ENCODE measurements at regions not wholly inside any gene's neighbourhood (a gene's known extent, or its start where the extent isn't known, plus 50 kb on each side); places are given as distances from the start of the nearest gene placed in this dataset.
"Not testable (repeated sequence)": the region's sequence is repeated elsewhere in the genome, so short reads cannot be mapped to it uniquely, and the experiment has no call there.

DNA sequence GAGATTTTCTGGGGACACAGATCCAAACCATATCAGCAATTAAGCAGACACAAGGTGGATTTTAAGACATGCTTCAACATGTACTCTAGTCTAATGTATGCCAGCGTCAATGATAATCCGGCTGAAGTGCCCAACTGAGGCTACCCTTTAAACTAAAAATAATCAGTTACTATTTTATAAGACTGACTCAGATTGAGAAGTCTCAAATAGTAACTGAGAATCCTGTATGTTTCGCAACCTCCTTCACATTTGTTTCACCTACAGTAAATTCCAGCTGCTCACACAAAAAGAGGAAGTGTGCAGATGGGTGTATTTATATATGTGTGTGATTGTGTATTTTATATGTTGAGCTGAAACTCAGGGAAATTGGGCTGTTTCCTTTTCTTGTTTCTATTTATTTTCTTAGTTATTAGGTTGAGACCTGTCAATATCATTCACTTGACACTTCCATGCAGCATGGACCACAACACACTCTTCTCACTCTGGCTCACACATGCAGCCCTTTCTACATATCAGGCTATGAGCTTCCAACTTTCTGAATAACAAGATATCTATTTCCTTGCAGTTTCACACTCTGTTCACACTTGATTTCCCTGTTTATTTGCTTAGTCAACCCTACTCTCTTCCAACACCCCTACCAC, 1224.9 kb upstream of the TMEM132C start:
- no peak for DNase-seq (ENCODE audit: low spot score)
- Histone ChIP-seq H3K4me3 (no peak overlapping the region), H3K4me1 (ENCODE audit: control insufficient read depth in 1 of 2, low read depth in 2 of 2) (no peaks in the 10 kb centered on the region), H3K27ac (no peak overlapping the region), H3K9me3 (no peaks in the 10 kb centered on the region), H3K27me3 (replicated peaks; ENCODE audit: insufficient read depth) (no peaks in the 10 kb centered on the region), H3K36me3 (no peaks in the 10 kb centered on the region)
- TF ChIP-seq, protein P1, sequence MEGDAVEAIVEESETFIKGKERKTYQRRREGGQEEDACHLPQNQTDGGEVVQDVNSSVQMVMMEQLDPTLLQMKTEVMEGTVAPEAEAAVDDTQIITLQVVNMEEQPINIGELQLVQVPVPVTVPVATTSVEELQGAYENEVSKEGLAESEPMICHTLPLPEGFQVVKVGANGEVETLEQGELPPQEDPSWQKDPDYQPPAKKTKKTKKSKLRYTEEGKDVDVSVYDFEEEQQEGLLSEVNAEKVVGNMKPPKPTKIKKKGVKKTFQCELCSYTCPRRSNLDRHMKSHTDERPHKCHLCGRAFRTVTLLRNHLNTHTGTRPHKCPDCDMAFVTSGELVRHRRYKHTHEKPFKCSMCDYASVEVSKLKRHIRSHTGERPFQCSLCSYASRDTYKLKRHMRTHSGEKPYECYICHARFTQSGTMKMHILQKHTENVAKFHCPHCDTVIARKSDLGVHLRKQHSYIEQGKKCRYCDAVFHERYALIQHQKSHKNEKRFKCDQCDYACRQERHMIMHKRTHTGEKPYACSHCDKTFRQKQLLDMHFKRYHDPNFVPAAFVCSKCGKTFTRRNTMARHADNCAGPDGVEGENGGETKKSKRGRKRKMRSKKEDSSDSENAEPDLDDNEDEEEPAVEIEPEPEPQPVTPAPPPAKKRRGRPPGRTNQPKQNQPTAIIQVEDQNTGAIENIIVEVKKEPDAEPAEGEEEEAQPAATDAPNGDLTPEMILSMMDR (IDR thresholded peaks at IDR 0.05): no peak
- ATAC-seq (ENCODE audit: insufficient number of reproducible peaks, low FRiP score, low read depth): no peak

- H3K4me1 ChIP-seq (ENCODE audit: control insufficient read depth in 1 of 2, low read depth in 2 of 2): no peaks in the 10 kb centered on the region
- DNase-seq (ENCODE audit: low spot score): no peak
Measured at GRCh38 chr12:127043731-127044130, 1223.2 kb upstream of the TMEM132C start.

DNA sequence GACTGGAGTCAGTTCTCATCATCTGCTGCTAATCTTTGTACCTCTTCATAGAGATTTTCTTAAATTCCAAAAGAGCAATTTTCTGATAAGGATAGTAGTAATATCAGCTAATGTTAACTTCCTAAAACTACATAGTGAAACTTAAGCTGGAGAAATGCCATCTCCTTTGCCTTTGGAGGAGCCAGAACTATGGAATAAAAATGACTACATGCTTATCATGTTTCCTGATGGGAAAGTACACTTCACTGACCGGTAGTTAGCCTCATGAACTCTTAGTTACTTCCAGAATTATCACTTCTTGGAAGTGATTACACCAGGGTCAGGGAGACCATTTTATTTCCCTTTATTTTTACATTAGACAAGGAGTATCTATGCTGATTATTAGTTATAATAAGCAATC, 1222.1 kb upstream of the TMEM132C start:
- Histone ChIP-seq H3K9me3 (no peaks in the 10 kb centered on the region), H3K4me1 (ENCODE audit: control insufficient read depth in 1 of 2, low read depth in 2 of 2) (no peaks in the 10 kb centered on the region), H3K27me3 (replicated peaks; ENCODE audit: insufficient read depth) (no peaks in the 10 kb centered on the region), H3K4me3 (no peak overlapping the region), H3K36me3 (no peaks in the 10 kb centered on the region), H3K27ac (no peak overlapping the region)
- TF ChIP-seq, protein P1 (IDR thresholded peaks at IDR 0.05): no peak
- ATAC-seq (ENCODE audit: insufficient number of reproducible peaks, low FRiP score, low read depth) (no peak), DNase-seq (ENCODE audit: low spot score) (no peak)

More at GRCh38 chr12:127043731-127044130, 1223.2 kb upstream of the TMEM132C start:
- no peak overlapping the region for H3K27ac ChIP-seq
- H3K9me3 ChIP-seq: no peaks in the 10 kb centered on the region
- TF ChIP-seq, protein P1 (IDR thresholded peaks at IDR 0.05): no peak
- no peak overlapping the region for H3K4me3 ChIP-seq
- ATAC-seq (ENCODE audit: insufficient number of reproducible peaks, low FRiP score, low read depth): no peak
- H3K36me3 ChIP-seq: no peaks in the 10 kb centered on the region
- H3K27me3 ChIP-seq (replicated peaks; ENCODE audit: insufficient read depth): no peaks in the 10 kb centered on the region

- ATAC-seq (ENCODE audit: insufficient number of reproducible peaks, low FRiP score, low read depth) (no peak), DNase-seq (ENCODE audit: low spot score) (no peak)
- TF ChIP-seq, protein P1 (IDR thresholded peaks at IDR 0.05): no peak
- Histone ChIP-seq H3K27ac (no peak overlapping the region), H3K9me3 (no peaks in the 10 kb centered on the region), H3K27me3 (replicated peaks; ENCODE audit: insufficient read depth) (no peaks in the 10 kb centered on the region), H3K4me1 (ENCODE audit: control insufficient read depth in 1 of 2, low read depth in 2 of 2) (no peaks in the 10 kb centered on the region), H3K4me3 (no peak overlapping the region), H3K36me3 (no peaks in the 10 kb centered on the region)
Measured at GRCh38 chr12:127046467-127046866, 1220.5 kb upstream of the TMEM132C start.

DNA sequence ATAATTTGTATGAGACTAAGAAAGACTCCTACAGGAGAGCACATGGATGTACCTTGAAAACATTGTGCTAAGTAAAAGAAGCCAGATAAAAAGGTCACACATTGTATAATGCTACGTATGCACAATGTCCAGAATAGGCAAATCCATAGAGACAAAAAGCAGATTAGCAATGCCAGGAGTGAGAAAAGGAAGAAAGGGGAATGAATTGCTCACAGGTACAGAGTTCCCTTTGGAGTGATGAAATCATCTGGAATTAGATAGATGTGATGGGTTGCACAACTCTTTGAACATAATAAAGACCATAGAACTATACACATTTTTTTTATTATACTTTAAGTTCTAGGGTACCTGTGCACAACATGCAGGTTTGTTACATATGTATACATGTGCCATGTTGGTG, 1218.9 kb upstream of the TMEM132C start:
- Histone ChIP-seq H3K27me3 (replicated peaks; ENCODE audit: insufficient read depth) (no peaks in the 10 kb centered on the region), H3K9me3 (no peaks in the 10 kb centered on the region), H3K4me1 (ENCODE audit: control insufficient read depth in 1 of 2, low read depth in 2 of 2) (no peaks in the 10 kb centered on the region), H3K27ac (no peak overlapping the region), H3K4me3 (no peak overlapping the region), H3K36me3 (no peaks in the 10 kb centered on the region)
- TF ChIP-seq, protein P1 (IDR thresholded peaks at IDR 0.05): no peak
- DNase-seq (ENCODE audit: low spot score) (no peak), ATAC-seq (ENCODE audit: insufficient number of reproducible peaks, low FRiP score, low read depth) (no peak)

- not testable (repeated sequence) for H3K27me3 ChIP-seq (replicated peaks; ENCODE audit: insufficient read depth)
Measured at GRCh38 chr12:127048525-127048924, 1218.4 kb upstream of the TMEM132C start.

More at GRCh38 chr12:127048525-127048924, 1218.4 kb upstream of the TMEM132C start:
- H3K9me3 ChIP-seq; H3K4me1 ChIP-seq (ENCODE audit: control insufficient read depth in 1 of 2, low read depth in 2 of 2); H3K36me3 ChIP-seq; H3K4me3 ChIP-seq; H3K27ac ChIP-seq; DNase-seq (ENCODE audit: low spot score); ATAC-seq (ENCODE audit: insufficient number of reproducible peaks, low FRiP score, low read depth): not testable (repeated sequence)
